ENCODE measurements at regions not wholly inside any gene's neighbourhood (a gene's known extent, or its start where the extent isn't known, plus 50 kb on each side); places are given as distances from the start of the nearest gene placed in this dataset.
"Not testable (repeated sequence)": the region's sequence is repeated elsewhere in the genome, so short reads cannot be mapped to it uniquely, and the experiment has no call there.

GRCh38 chr9:33623658-33624586 is 99.9 kb downstream of the ANKRD18B start:
- DNase-seq = peak; percentile 28

DNA sequence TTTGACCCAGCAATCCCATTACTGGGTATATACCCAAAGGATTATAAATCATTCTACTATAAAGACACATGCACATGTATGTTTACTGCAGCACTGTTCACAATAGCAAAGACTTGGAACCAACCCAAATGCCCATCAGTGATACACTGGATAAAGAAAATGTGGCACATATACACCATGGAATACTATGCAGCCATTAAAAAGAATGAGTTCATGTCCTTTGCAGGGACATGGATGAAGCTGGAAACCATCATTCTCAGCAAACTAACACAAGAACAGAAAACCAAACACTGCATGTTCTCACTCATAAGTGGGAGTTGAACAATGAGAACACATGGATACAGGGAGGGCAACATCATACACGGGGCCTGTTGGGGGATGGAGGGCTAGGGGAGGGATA is 104.3 kb downstream of the ANKRD18B start:
- DNase-seq = not testable (repeated sequence)

DNA sequence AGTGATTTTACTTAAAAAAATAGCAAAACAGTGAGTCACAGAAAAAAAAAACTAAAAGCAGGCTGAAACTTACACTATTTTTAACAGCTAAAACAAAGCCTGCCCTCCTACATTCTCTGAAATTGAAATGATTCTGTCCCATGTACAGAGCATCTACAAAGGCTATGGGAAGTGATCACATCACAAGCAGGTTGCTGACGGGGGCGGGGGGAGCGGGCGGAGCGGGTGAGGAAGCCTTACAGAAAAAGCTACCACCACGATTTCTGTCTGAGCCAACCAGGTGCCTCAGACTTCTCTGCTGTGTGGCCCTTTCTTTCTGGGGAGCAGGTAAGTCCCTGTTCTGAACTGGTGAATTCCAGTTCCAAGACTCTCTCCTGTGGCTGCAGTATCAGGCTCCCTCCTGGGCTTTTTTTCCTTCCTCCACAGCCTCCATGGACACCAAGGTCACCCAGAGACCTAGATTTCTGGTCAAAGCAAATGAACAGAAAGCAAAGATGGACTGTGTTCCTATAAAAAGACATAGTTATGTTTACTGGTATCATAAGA is 104.9 kb downstream of the ANKRD18B start:
- no peak for DNase-seq

GRCh38 chr9:33633636-33634035 is 109.6 kb downstream of the ANKRD18B start:
- no peak for DNase-seq

DNA sequence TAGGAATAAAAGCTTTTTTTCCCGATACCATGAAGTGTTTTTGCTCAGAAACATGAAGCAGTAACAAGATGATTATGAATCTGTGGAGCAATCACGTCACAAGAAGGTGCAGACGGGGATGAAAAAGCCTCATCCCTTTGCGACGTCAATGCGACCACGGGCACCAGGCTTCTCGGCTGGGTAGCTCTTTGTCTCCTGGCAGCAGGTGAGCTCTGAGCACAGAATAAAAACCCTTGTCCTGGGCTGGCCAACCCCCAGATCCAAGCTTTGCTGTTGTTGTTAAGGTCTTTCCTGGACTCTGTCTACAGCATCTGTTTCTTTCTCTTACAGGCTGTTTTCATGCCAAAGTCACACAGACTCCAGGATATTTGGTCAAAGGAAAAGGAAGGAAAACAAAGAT is 113.8 kb downstream of the ANKRD18B start:
- DNase-seq = peak; percentile 44

DNA sequence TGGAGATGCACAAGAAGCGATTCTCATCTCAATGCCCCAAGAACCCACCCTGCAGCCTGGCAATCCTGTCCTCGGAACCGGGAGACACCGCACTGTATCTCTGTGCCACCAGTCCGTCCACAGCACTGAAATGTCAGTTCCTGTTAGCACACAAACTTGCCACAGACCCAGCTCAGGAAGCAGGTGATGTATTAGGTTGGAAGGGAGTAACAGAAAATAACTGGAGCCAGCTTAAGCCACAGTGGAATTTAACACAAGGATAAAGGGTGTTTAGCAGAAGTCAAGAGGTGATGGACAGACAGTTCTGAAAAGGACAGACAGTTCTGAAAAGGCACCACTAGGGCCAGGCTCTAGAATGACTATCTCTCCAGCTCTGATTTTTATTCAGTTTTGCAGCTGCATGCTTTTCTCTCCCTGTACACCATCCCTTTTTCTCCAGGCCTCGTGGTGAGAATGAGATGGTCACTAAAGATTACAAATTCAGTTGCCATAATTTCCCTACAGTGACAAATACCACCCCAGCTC is 114.4 kb downstream of the ANKRD18B start:
- no peak for DNase-seq

GRCh38 chr9:33645706-33646105 is 121.7 kb downstream of the ANKRD18B start:
- no peak for DNase-seq

DNA sequence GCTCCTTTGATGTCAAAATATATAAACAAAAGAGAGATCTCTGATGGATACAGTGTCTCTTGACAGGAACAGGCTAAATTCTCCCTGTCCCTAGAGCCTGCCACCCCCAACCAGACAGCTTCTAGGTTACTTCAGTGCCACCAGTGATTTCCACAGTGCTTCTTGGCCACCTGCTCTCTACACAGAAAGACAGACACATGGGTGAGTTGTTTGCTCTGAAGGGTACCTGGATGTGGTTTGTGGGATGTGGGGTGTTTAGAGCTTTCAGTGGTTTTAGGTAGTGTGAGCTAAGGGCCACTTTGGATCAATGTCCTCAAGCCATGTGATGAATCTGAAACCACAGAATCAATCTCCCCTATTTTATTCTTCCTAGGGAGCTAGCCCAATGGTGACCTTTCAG is 125.4 kb downstream of the ANKRD18B start:
- no peak for DNase-seq

DNA sequence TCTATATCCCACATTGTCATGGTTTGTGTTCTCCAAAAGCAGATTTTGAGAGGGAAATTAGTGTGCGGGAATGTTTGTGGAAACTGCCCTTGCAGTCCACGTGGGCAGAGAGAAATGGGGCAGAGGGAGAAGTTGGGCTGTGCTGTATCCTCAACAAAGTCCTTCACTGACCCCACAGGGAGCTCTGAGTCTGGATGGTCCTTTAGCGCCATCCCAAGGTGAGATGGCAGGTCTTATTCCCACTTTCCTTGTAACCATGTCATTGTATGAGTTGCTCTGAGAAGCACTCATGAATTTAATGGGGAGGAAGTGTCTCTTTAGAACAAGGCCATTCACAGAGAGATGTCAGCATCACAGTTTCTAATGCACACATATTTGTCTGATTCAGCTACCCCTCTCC is 127.1 kb downstream of the ANKRD18B start:
- DNase-seq = no peak

- no peak for DNase-seq
Observed at GRCh38 chr9:33659921-33660320, 135.4 kb upstream of the PRSS3 start.

DNA sequence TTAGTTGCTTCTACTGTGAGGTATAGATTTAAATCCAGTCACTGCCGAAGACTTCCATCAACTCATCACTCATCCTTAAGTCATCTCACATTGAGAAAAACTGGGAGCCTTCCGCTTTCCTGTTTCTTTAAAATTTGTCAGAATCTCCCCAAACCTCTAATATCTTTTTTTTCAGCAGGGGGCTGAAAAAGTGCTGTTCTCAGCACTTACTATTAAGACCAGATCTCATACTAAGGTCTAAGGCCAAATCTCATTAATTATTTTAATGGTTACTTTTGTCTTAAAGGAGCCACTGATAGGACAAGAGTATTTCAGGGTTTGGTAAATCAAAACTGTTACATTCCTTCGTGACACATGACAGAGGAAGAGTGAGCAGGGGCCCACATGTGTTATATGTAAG is 134.6 kb upstream of the PRSS3 start:
- no peak for DNase-seq

DNA sequence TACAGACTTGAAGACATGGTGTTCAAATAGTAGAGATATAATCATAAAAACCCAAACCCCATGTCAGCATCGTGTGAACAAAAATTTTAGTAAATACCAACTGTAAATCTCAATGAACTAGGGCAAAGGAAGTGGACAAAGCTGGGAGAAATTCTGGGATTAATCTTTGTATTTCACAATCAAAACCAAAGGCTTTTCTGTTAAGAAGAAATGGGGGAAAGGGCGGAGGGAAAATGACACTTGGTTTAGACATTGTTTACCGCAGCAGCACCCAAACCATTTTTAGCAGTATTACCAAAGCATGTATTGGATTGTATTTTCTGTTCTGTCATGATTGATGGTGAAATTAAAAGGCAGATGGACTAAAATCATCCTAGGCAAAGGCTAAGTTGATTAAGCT is 134.2 kb upstream of the PRSS3 start:
- no peak for DNase-seq

- DNase-seq = no peak
Observed at GRCh38 chr9:33662871-33663270, 132.5 kb upstream of the PRSS3 start.

DNA sequence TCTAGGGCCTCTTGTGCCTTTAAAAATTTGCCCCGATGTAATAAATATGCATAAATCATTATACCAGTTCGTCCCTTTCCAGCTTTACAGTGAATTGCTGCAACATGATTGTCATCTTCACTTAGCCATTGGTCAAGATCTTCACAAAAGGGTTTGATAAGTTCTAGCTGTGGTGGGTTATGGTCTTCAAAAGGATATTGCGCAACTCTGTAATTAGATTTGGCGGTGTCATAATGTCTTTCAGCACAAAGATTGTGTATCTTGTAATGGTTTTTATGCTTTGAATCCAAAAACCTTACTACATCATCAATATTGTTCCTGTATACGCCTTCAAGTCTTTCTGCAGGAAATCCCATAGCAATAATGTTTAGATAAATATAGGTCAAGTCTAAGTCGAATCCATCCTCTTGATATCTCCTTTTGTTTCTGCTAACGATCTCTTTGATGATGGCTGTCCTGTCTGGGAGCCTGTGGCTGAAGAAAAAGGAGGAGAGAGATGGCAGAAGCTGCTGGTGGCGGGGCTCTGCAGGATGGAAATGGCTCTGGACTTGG is 119.1 kb upstream of the PRSS3 start:
- DNase-seq = not testable (repeated sequence)

- DNase-seq = peak; percentile 57
Observed at GRCh38 chr9:33676746-33677505, 118.4 kb upstream of the PRSS3 start.

DNA sequence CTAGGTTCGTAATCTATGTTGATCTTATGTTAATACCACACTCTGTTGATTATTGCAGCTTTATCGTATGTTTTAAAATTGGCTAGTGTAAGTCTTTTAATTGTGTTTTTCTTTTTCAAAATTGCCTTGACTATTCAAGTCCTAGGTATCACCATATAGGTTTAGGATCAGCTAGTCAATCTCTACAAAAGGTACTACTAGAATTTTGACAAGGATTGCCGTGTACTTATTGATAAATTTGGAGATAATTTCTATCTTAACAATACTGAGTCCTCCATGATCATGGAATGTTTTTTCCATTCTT is 117.9 kb upstream of the PRSS3 start:
- no peak for DNase-seq

DNA sequence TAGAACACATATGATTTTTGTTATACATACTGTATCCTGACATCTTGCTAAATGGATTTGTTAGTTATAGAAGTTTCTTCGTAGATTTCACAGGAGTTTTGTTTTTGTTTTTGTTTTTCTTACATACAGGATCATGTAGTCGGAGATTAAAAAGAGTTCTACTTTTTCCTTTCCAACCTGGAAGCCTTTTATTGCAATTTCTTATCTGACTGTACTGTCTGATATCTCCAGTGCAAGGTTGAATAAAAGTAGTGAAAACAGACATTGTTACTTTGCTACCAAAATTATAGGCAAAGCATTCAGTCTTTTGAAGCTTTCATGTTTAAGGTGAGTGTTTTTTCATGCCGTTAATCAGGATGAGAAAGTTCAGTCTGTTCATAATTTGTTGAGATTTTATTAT is 117.4 kb upstream of the PRSS3 start:
- DNase-seq = no peak

GRCh38 chr9:33682551-33682950 is 112.8 kb upstream of the PRSS3 start:
- no peak for DNase-seq

- no peak for DNase-seq
Observed at GRCh38 chr9:33684831-33685230, 110.5 kb upstream of the PRSS3 start.

- DNase-seq = no peak
Observed at GRCh38 chr9:33686942-33687341, 108.4 kb upstream of the PRSS3 start.

DNA sequence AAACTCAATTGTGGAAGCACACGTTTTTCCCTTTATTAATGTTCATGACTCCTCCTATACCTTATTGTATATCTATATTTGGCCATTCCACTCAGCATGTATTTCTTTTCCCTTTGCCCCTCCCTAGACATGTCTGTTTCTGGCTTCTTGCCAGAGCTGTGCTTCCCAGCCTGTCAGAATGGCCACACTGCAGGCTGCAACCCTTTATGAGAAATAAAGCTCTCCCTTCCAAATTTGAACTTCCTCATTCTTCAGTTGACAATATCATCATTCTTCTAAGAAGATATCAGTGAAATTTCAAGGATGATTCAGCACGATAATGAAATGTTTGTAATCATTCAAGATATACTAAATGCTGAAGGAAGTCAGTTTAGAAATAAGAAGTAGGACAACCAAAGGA is 107.6 kb upstream of the PRSS3 start:
- no peak for DNase-seq

GRCh38 chr9:33690143-33690933 is 105.0 kb upstream of the PRSS3 start:
- no peak for DNase-seq

DNA sequence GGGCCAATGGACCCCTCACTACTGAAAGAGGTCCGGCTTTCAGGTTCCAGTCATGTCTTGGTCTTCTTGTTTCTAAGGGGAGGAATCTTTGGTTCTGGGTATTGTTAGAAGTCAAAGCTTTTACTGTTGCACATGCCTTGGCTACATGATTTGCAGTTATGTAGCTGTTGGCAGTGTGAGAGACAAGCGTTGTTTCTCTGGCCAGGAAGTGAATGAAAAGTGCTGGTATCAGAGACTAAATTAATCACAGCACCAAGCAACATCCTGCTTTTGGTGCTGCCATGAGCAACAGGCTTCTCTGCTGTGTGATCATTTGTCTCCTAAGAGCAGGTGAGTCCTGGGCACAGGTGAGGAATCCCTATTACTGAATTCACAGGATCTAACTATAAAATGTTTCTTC is 100.1 kb upstream of the PRSS3 start:
- no peak for DNase-seq
